LNCAP (cell line): ENCODE measurements at regions not wholly inside any gene's neighbourhood (a gene's known extent, or its start where the extent isn't known, plus 50 kb on each side); places are given as distances from the start of the nearest gene placed in this dataset.

ENCODE experiments used
- TF ChIP-seq, protein P1 (sequence below): fragments of 450-650 bp; IDR thresholded peaks from 2 replicates; pipeline ENCODE4 v1.5.1; 2017; ENCODE audit warnings: mild to moderate bottlenecking

DNA sequence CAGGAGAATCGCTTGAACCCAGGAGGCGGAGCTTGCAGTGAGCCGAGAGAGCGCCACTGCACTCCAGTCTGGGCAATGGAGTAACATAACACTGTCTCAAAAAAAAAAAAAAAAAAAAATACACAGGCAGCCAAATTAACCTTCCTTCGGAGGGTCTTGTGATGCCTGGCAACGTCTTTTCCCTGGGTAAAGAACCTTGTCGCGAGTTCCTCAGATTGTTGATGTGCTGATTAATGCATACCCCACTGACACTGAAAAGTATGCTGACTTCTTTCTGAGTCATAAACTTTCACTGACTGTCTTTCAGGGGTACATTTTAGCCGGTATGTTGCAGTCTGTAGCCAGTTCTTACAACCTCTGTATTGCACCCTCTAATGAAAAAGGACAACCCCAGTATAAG is 95.1 kb upstream of the SOD1 start:
- TF ChIP-seq, protein P1, sequence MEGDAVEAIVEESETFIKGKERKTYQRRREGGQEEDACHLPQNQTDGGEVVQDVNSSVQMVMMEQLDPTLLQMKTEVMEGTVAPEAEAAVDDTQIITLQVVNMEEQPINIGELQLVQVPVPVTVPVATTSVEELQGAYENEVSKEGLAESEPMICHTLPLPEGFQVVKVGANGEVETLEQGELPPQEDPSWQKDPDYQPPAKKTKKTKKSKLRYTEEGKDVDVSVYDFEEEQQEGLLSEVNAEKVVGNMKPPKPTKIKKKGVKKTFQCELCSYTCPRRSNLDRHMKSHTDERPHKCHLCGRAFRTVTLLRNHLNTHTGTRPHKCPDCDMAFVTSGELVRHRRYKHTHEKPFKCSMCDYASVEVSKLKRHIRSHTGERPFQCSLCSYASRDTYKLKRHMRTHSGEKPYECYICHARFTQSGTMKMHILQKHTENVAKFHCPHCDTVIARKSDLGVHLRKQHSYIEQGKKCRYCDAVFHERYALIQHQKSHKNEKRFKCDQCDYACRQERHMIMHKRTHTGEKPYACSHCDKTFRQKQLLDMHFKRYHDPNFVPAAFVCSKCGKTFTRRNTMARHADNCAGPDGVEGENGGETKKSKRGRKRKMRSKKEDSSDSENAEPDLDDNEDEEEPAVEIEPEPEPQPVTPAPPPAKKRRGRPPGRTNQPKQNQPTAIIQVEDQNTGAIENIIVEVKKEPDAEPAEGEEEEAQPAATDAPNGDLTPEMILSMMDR: no peak

DNA sequence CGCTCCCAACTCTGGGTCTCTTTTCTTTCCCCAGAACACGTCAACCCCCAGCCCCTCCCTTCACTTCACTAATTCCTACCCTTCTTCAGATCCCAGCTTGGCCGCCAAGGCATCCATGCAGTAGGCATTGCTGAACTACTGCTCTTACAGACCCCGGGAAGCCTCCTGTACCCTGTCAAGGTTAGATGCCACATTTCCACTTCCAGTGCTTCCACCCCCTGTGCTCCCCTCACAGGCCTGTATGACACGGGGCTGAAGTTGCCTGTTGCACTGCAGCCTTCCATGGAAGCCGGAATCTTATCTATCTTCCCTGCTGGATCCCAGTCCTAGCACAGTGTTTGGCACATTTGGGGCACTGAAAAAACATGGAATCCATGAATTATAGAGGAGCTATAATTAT is 99.0 kb upstream of the SOD1 start:
- TF ChIP-seq, protein P1: no peak

DNA sequence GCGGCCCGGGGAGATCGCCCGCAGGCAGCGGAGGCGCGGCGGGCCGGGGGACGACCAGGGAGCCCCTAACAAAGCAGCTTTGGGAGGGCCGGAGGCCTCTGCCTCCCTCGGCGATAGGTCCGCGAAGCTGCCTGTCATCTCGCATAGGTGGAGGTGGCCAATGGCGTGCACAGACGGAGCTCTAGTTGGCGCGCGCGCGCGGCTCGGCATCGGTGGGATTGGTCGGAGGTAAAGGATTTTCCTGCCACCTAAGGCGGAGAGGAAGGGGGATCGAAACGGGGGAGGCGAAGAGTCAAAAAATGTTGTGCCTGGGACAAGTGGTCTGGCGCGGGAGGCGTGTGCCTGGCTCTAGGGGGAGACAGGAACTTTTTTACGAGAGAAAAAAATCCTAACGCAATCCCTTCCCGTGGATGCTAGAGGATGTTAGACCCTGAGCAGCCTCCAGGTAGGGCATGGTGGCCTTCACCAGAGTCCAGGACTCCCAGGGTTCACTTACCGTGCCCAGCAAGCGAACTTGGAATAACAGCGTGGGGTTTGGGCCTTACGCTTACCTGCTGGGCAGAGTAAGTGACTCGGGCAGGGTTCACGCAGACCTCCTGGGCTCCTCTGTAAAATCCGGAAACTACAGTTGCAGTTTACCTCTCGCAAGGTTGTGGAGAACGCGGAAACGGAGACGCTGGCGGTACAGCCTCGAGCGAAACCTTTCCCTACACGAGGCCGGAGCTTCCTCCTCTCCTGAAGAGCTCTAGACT is 99.9 kb upstream of the SOD1 start:
- TF ChIP-seq, protein P1: no peak

DNA sequence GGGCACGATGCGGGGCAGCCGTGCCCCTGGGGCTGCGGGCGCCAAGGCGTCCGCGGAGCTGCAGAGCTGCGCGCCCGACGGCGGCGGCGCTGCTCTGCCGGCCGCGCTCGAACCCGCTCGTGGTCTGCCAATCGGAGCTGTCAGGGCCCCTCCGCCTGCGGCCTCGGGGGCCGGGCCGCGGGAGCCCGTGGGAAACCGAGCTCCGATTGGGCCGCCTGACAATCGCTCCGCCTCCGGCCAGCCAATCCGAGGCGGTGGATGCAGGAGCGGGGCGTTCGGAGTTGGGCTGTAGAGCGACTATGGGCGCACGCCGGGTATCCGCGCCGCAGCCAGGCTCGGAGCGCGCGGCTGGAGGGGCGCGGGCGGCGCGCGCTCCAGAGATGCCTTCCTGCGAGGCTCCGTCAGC is 100.5 kb upstream of the SOD1 start:
- TF ChIP-seq, protein P1: no peak

DNA sequence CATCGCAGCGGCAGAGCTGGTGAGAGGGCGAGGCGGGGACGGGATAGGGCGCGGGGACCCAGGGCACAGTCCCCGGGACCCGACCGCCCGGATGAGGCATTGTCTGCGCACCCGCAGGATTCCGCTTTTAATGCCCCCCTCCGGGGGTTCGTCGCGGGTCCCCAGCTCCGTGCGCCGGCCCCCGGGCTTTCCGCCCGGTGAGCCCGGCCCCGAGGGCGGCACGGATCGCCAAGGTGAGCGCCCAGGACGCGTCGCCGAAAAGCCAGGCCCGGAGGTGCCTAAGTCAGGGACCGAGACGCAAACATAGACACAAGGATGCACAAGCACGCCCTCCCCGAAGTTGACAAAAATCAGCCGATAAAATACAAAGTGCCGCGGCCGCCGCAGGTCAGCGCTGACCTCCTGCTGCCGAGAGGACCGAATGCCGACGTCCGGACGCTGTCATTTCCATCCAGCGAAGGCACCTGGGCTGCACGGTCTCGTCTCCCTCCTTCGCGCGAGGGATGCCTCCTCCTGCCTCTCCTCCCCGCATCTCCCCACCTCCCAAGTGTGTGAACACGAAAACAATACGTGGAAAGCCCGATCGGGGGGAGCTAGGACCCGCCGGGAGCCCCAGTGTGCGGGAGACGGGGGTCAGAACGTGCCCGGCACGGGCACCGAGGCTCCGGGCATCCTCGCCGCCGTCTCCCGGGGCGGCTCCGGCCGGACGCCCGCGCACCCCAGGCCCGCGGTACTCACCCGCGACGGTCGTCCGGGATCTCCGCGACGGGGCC is 101.1 kb upstream of the SOD1 start:
- TF ChIP-seq, protein P1: no peak

DNA sequence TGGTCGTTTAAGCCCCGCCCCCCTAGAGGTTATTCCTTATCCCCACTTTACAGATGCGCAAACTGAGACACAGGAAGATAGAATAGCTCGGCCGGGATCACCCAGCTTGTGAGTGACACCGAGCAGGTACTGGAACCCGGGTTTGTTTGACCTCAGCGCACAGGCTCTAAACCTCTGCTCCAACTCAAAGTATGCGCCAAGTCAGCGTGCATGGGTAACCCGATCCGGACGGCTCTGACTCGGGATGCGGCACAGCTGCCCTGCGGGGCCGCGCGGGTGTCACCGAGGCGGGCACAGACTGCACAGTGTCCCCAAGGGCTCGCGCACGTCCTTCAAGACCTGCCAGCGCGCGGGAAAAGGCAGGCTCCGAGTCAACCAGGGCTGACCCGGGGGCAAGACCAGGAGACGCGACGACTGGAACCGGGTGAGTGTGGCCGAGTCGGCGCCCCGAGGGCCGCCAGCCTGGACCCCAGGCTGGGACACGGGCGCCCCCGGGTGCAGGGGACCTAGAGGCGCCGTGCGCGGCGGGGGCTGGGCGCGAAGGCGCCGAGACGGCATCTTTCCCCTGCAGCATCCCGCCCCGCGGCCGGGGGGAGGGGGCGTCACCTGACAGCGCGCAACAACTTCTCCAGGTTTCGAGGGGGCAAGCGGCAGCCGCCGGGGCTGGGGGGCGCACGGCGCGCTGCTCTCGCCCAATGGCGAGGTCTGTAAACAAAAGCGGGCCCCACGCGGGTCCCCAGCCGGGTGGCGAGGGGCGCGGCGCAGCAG is 101.9 kb upstream of the SOD1 start:
- TF ChIP-seq, protein P1: no peak

DNA sequence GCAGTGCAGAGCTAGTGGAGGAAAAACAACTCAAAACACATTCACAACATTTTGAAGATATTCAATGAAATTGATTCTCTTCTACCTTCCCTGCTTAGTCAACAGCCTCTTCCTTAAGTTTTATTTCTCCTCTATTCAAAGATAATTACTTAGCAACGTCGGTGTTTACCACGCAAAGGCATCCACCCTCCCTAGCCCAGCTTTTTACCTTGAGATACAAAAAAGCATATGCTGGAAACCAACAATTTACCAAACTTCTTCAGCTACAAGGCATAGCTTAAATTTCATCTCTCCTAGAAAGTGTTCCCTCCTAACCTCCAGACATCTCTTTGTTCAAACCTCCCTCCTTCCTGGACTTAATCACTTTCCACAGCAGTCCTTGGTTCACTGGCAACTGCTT is 102.8 kb upstream of the SOD1 start:
- TF ChIP-seq, protein P1: no peak
